ENCODE measurements at regions not wholly inside any gene's neighbourhood (a gene's known extent, or its start where the extent isn't known, plus 50 kb on each side); places are given as distances from the start of the nearest gene placed in this dataset.
A peak's percentile ranks its signal among the peaks of the same experiment; 100 is the strongest.

DNA sequence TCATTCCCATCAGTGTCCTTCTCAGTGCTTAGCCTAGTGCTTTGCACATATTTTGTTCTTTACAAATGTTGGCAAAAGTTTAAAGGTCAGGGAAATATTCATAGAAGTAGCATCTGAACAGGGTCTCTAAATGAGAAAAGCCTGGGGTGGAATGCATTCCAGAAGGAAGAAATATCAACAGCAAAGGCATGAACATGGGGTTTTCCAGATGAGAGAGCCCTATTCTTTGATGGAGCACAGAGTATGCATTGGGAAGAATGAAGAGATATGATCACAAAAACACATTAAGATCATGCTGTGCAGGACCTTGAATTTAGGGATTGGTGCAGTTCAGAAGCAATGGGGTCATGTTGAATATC lies 140.2 kb downstream of the SNX19 start:
- no peak for DNase-seq (ENCODE audit: low read depth)

DNA sequence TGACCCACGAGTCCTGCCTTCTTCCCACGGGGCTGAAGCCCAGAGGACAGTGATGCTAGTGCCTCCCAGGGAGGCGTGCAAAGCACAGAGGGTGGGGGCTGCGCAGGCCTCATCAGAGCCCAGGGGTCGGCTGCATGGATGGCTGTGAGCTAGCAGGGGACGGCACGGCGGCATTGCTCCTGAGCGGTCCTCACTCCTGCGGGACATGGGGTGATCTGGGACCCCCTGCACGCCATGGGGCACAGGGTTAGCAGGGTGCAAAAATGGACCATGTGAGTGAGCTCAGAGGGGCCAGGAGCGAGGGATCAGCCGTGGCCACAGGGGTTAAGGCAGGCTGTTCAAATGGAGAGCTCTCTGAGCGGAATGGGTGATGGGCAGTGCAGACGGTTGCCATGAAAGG lies 138.3 kb downstream of the SNX19 start:
- DNase-seq (ENCODE audit: low read depth): no peak

DNA sequence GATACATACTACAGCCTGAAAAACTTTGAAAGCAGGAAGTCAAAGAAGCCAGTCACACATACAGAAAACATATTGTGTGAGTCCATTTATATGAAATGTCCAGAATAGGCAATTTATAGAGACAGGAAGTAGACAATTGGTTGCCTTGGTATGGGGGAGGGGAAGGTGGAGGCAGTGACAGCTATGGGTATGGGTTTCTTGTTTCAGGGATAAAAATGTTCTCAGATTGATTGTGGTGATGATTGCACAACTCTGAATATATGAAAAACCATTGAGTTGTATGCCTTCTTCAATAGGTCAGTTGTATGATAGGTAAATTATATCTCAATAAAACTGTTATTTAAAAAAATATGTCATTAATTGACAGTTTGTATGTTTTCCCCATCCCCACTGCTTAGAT lies 137.6 kb downstream of the SNX19 start:
- no peak for DNase-seq (ENCODE audit: low read depth)

DNA sequence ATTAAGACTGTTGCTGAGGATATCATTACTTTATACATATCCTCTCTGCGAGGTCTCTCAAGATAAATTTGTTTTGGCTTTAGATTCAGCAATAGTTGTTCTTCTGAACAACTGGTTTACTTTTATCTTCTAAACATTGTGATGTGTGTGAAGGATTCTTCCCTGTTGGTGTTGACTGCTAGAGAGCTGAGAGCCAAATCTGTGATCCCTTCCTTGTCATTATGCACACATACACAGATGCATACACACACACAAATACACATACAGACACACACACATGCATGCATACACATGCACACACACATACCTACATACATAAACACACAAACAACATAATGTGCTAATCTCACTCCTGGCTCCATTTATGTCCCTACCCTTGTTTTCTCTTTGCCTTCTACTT lies 137.0 kb downstream of the SNX19 start:
- no peak for DNase-seq (ENCODE audit: low read depth)

DNA sequence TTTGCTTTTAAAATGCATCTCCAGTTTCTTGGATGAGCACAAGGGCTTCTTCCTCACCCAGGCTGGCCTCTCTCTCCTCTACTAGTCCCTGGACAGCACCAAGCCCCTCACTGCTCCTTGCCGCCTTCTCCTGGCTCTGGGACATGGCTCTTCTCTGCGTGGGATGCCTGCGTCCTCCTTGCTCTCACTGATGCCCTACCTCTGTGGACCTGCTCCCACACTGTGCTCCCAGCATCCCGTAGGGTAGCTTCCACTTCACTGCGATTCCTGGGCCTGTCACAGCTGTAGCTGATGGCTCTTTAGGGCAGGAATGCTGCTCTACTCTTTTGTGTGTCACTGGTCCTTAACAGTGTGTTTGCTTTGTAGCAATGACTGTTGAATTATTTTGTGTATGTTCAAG lies 136.3 kb downstream of the SNX19 start:
- no peak for DNase-seq (ENCODE audit: low read depth)

DNA sequence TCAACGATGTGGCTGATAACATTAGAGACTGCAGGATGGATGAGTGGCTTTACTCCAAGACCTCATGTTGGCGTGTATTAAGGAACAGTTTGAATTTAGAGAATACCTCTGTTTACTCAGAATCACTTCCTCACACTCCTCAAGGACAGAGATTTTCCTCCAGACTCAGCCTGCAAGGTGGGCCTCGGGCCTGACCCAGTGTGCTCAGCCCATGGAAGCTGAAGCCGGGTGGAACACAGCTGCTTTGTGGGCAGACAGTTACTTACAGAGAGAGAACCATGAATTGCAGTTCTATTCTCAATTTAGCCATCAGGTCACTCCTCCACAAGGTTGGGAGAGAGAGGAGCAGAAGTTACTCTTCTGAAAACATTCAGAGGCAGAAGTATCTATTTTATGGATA lies 135.8 kb downstream of the SNX19 start:
- DNase-seq (ENCODE audit: low read depth): no peak

DNA sequence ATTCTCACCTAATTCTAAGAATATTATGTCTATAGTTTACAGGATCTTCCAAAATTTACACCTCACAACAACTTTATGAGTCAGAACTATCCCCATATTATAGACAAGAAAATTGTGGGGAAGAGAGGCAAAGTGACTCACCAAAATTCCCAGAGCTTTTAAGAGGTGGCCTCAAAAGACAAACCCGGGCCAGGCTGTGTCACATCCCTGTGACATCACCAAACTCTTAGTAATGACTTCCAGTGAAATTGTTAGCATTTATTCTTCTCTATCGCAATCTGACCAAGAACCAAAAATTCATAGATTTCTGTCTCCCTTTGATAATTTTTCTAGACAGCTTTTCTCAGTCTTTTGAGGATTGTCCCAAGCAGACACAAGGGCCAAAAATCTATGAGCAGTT lies 134.3 kb downstream of the SNX19 start:
- DNase-seq (ENCODE audit: low read depth): peak; percentile 82

DNA sequence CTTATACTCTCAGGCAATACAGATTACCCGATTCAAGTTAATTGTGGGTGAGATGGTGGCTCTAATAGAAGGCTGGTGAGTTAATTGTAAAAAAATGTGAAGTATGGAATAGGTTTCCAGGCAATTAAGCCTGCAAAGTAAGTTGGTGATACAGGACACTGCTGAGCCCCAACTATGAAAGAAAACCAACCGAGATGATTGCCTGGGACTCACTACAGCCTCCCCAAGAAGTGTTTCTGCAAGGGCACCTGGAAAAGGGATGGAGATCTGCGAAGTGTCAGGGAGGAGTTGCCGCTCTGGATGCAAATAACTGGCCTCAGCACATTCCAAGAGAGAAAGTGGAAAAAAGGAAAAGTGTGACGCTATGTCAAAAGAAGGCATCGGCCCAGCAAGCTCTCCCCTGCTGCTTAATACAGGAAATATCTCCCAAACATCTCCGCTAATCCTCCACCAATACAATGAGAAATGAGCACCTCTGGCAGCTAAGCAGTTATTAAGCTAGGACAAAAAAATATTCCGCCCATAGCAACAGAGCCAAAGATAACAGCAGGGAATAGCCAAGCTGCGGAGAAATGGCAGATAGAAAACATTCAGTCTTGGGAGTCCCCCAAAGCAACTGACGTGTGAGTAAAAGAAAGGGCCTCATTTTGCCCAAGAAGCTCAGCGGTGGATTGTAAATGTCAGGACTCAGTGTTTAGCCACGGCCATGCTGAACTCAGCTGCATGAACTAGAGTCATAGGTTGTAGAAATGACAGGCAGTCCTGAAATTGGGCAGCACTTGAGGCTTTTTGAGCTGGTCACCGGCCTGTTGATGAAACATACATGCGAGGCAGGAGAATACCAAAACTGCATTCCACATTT lies 133.7 kb downstream of the SNX19 start:
- peak; percentile 47 for DNase-seq (ENCODE audit: low read depth)

DNA sequence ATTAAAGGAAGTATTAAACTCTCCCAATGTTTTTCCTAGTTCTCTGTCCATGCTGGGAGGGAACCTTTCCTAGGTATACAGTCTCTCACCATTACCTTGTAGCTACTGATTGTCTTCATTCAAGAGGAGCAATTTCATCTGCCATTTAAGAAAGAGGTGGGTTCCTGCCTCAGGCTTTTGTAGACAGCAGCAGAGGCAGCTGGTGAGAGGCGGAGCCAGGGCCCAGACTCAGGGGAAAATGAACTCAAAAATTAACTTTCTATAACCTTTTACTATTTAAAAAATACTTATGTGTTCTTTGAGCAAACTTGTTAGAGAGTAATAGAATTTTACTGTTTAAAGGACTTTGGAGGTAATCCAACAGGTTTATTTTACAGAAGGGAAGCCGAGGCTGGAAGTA lies 133.0 kb downstream of the SNX19 start:
- DNase-seq (ENCODE audit: low read depth): no peak

DNA sequence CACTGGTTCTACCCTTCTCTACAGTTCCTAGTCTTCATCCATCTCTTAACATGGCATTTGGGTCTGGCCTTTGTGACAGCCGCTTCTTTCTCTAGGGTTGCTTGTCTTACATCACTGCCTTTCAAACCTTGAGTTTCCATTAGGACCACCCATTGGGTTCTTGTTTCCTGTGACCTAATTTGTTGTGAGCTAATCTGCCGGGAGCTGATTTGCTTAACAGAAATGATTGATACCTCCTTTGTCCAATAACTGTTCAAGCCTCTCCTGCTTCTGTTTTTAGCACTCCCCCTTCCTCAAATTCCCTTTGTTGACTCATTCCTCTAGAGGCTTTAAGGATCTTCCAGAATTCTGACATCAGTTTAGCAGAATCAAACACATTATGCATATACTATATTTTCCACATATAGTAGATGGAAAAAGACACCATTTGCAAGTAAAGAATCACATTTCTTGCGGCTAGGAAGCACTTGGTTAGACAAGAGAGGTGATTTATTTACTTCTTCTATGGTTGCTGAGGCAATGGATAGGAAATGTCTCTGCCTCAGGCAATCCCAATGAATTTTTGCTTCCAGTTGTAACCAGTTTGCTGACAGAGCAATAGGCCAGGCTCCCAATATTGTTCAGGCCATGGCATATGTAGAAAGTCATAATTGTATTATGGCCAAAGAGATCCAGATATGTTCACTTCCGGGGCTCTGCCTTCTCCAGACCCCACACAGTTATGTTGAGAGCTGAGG lies 130.7 kb downstream of the SNX19 start:
- peak; percentile 53 for DNase-seq (ENCODE audit: low read depth)

DNA sequence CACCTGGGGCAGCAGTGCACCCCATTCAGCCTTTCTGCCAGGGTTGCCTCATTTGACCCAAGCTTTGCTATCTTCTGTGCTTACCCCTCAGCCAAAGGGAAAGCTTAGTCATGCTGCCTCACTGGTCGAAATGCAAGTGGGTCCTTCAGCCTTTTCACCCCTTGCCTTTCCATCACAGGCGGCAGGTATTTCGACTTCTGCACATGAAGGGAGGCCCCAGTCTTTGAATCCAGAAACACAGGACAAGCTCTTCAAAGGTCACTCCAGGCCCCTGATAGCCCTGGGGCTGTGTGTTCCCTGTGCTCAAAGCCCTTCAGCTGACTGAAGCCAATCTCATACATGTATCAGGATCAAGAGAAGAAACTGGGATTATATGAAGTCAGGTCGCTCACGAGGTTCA lies 129.7 kb downstream of the SNX19 start:
- no peak for DNase-seq (ENCODE audit: low read depth)

DNA sequence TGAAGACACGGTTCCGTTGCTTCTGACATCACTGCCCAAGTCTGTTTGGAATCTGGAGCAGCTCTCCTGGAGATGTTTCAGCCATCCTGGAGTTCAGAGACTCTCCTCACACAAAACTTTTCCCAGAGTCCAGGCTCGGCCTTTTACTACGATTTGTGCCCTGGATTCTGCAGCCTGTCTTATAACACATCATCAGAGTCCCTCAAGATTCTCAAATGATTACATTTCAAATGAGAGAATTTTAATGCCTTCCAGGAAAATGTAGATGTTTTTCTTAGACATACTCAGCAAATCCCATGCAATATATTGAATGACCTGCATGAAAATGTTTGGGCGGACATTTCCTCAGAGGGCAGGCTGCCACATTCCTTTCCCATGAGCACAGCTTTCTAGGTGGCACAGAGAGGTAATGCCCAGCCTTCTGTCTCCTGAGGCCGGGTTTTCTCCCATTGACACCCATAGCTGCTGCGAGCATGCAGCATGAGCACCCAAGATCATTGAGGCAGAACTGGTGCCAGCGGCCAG lies 129.1 kb downstream of the SNX19 start:
- peak; percentile 31 for DNase-seq (ENCODE audit: low read depth)

DNA sequence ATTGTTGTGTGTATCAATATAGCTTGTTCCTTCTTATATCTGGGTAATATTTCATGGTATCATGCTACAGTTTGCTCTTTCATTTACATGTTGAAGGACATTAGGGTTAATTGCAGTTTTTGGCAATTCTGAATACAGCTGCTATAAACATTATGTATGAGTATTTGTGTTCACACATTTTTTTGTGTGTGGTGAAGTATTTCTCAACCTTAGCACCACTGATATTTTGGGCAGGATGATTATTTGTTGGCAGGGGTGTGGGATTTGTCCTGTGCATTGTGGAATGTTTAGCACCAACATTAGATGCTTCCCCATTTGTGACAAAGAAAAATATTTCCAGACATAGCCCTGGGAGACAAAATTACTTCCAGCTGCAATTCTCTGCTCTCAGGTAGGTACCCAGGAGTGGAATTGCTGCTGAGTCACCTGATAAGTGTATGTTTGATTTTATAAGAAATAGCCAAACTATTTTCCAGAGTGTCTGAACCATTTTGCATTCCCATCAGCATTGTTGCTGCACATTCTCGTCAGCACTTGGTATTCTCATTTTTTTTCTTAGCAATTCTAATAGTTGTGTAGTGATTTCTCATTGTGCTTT lies 128.2 kb downstream of the SNX19 start:
- DNase-seq (ENCODE audit: low read depth): no peak

DNA sequence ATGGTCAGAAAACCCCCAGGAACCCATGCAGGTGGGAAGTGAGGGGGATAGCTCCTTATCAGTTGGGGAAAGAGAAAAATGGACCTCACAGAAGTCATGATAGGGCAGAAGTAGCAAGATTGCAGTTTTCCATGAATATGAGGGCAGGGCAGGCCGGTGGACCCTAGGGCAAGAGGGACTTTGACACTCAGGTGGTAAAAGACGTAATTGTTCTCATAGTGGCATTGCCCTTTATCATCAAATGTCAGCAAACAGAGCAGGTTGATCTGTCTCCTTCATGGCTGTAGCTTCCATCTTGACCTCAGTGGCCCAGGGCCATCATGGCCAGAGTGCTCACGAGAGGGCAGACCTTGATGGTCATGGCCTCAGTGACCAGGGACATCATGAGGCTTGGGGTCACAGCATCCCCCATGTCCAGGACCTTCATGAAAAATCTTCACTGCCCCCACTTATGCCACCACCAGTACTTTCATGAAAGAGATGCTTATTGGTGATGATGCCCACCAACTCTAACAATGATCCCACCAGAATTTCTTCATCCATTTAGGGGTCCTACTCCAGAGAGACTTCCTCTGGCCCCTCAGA lies 127.1 kb downstream of the SNX19 start:
- DNase-seq (ENCODE audit: low read depth): no peak

DNA sequence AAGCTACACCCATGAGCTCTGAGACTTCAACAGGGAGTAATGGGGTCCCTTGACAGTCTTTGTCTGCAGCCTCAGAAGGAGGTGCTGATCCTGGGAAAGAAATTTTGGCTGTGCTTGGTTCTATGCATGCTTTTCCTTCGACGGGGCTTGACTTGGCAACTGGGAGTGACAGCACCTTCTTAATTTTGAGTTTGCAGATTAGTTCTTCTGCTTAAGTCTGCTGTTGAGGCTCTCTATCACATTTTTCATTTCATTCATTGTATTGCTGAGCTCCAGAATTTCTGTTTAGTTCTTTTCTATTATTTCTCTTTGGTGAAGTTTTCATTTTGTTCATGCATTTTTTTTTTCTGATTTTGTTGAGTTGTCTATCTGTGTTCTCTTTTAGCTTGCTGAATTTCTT lies 125.6 kb downstream of the SNX19 start:
- DNase-seq (ENCODE audit: low read depth): no peak

DNA sequence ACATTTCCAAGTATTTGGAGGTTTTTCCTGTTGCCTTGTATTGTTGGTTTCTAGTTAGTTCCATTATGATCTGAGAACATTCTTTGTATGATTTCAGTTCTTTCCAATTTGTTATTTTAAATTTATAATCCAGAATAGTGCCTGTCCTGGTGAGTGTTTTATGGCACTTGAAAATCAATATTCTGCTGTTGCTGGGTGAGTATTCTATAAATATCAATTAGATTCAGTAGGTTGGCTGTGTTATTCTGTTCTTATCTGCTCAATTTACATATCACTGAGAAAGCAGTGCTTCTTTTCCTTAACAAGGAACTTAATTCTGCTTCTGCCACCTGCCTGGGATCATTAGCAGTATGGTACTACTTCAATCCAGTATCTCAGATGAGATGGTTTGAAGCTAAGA lies 123.5 kb downstream of the SNX19 start:
- no peak for DNase-seq (ENCODE audit: low read depth)

DNA sequence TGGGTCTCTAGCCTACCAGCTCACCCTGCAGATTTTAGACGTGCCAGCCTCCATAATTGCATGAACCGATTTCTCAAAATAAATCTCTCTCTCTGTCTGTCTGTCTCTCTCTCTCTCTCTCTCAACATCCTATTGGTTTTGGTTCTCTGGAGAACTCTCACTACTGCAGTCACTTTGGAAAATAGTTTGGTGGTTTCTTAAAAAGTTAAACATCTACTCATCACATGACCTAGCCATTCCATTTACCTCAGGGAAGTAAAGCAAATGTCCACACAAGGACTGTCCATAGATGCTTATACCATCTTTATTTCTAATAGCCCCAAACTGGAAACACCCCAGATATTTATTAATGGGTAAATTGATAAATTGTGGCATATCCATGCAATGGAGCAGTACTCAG lies 119.5 kb downstream of the SNX19 start:
- DNase-seq (ENCODE audit: low read depth): no peak

DNA sequence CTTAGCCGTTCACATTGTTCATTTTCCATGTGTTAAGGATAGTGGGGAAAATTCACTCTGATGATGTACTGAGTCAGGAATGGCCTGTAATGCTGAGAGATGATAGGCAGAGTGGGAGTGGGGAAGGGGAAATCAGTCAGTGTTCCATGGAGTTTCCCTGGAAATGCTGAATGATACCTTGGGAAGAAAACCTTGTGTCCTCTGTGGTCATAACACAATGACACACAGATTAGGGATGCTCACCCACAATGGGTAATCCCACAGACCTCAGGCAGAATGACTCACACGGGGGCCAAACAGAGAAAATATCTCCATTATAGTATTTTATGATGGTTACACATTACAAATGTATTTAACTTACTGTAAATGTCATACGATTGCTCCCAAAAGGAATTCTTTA lies 118.0 kb downstream of the SNX19 start:
- DNase-seq (ENCODE audit: low read depth): peak; percentile 97

DNA sequence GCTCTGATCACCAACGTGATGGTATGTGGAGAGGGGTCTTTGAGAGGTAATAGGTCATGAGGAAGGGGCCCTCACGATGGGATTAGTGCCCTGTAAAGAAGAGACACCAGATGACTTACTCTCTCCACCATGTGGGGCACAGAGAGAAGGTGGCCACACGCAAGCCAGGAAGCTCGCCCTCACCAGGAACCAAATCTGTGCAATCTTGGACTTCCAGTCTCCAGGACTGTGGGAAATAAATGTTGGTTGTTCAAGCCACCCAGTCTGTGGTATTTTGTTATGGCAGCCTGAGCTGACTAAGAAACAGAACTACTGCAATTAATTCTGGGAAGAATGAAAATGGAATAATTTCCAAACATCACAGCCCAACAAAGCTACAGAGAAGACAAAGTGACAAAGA lies 117.5 kb downstream of the SNX19 start:
- DNase-seq (ENCODE audit: low read depth): peak; percentile 53

DNA sequence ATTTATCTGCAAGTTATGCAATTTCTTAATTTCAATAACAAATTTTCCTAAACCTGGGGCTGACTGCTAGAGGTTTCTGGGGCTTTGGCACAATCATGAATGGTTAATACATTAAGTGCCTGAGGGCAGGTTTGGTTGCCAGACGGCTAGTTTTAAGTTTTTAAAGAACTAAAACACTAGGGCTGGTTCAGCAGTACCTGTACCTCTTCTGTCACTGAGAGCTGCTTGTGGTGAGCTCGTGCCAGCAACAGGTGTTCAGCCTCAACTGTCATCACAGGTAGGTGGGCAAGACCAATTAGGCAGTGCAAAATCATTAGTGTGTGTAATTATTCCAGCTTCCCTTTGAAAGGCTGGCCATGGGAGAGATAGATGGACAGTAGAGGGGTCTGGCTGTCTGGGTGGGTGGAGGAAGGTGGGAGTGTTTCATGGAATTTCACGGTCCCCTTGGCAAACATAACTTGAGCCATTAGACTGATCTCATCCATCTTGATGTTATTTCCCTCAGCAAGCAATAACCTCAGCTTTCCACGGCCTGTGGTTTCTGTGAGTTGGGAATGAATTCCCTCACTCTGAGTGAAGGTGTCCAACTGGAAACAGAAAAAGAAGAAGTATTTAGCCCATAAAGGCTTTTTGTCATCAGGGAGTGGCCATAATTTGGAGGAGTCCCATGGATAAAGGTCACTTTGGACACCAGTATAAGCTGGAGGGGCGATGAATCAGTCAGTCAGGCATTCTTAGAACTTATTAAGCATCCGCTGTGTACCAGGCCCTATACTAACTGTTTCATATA lies 114.8 kb downstream of the SNX19 start:
- peak; percentile 75 for DNase-seq (ENCODE audit: low read depth)

DNA sequence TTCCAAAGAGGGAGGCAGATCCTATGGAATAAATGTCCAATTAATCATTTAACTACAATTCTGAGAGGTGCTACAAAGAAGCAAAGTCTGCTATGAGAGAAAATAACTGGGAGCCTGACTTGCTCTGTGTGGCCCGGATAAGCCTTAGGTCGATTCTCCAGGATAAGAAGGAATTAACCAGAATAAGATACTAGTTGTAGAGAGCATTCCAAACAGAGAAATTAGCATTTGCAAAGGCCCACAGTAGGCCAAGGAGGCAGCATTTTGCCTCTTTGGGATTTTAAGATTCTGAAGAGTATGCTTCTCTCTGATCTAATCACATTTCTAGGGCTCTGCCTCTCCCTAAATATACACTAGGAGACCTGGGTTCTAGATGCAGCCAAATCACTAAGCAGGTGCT lies 113.7 kb downstream of the SNX19 start:
- no peak for DNase-seq (ENCODE audit: low read depth)
